ENCODE measurements at regions not wholly inside any gene's neighbourhood (a gene's known extent, or its start where the extent isn't known, plus 50 kb on each side); places are given as distances from the start of the nearest gene placed in this dataset.

GRCh38 chr18:37698508-37699040 lies 133.0 kb upstream of the CELF4 start:
- Histone ChIP-seq H3K27ac (ENCODE audit: low read depth, low read length) (peak overlapping the region; percentile 31; the same call in 1 of the 2 replicates), H3K23me2 (ENCODE audit: low read depth, low read length) (no peaks in the 10 kb centered on the region; the same call in 1 of the 2 replicates), H2BK20ac (ENCODE audit: low read length) (peak overlapping the region; percentile 9; the same call in 1 of the 2 replicates), H3K14ac (ENCODE audit: insufficient read length) (no peak overlapping the region), H4K91ac (replicated peaks; ENCODE audit: insufficient read length, low read length) (no peak overlapping the region), H4K8ac (ENCODE audit: extremely low read depth, insufficient read depth, low read length) (no peak overlapping the region), H3K56ac (replicated peaks; ENCODE audit: insufficient read length, low read depth, low read length) (no peak overlapping the region), H3K23ac (ENCODE audit: insufficient read length) (no peak overlapping the region), H3K36me3 (ENCODE audit: control insufficient read depth in 2 of 4, insufficient read depth in 4 of 4, low read length in 3 of 4) (no peaks in the 10 kb centered on the region), H3K4me1 (replicated peaks in 1 of 4; ENCODE audit: control insufficient read depth in 3 of 4, insufficient read depth in 4 of 4, low read length in 3 of 4) (peaks cover 0 to 5% (median 2%) of the 10 kb centered on the region in 4 experiments; a peak in 3 of 7 replicates), H2BK12ac (ENCODE audit: low read depth, low read length) (peak overlapping the region; percentile 91), H2BK120ac (replicated peaks; ENCODE audit: low read depth, low read length) (no peak overlapping the region), H3K4me3 (ENCODE audit: extremely low read depth in 1 of 4, insufficient read depth in 2 of 4, low read depth in 3 of 4, low read length in 4 of 4) (no peak overlapping the region), H4K20me1 (replicated peaks in 1 of 2; ENCODE audit: control insufficient read depth in 1 of 2, insufficient read depth in 2 of 2, low read length in 2 of 2) (no peaks in the 10 kb centered on the region), H2AFZ (ENCODE audit: low read length) (no peak overlapping the region), H4K5ac (ENCODE audit: insufficient read length, low read depth, low read length) (no peak overlapping the region), H3K9ac (replicated peaks in 1 of 4; ENCODE audit: extremely low read depth in 1 of 4, low read depth in 3 of 4, low read length in 3 of 4) (no peak overlapping the region), H2BK5ac (ENCODE audit: low read depth, low read length) (no peak overlapping the region), H3K9me3 (ENCODE audit: insufficient read depth in 2 of 2, low read depth in 1 of 2, low read length in 1 of 2) (no peaks in the 10 kb centered on the region), H2AK5ac (ENCODE audit: low read depth, low read length) (0 out of 2 replicates have a peak overlapping the region, but pooled peaks have one; percentile 82), H2BK15ac (ENCODE audit: low read length) (no peak overlapping the region), H3K4me2 (ENCODE audit: insufficient read depth in 1 of 2, low read depth in 2 of 2, low read length in 2 of 2) (peak overlapping the region in 1 of 2 experiments; percentile 25; a peak in 3 of 4 replicates), H3K18ac (ENCODE audit: extremely low read depth, low read length) (0 out of 2 replicates have a peak overlapping the region, but pooled peaks have one; percentile 27), H3K27me3 (replicated peaks in 1 of 4; ENCODE audit: control insufficient read depth in 3 of 4, extremely low read depth in 1 of 4, insufficient read depth in 3 of 4, low read length in 3 of 4) (no peaks in the 10 kb centered on the region), H3K79me1 (ENCODE audit: low read depth, low read length) (no peaks in the 10 kb centered on the region), H3K4ac (replicated peaks; ENCODE audit: insufficient read length, low read depth, low read length) (no peak overlapping the region), H3K79me2 (ENCODE audit: control insufficient read depth in 1 of 2, insufficient read depth in 2 of 2, low read length in 2 of 2) (no peaks in the 10 kb centered on the region)
- ChIA-PET POLR2A (ENCODE audit: partially characterized antibody) (no interaction called here), CTCF (ENCODE audit: partially characterized antibody) (interaction anchor here (1.1 to 1.8 kb wide), 4 partner anchors 16 to 128 kb away, joined by 3 to 5 read pairs (median 4); no protein-coding TSS in a partner anchor)
- DNase-seq (ENCODE audit: low read depth in 1 of 2, low spot score in 2 of 2) (peak in 1 of 2 experiments; percentile 44), FAIRE-seq (peak; percentile 7)
- WGBS, 2 experiments (ENCODE audit: extremely low coverage in 1 of 2, insufficient coverage in 1 of 2, insufficient read length in 1 of 2, insufficient replicate concordance in 2 of 2, low coverage in 1 of 2, low lambda C conversion rate in 2 of 2, missing lambda C conversion rate in 1 of 2), result 22% methylated on average over 3 of the region's 3 CpGs; no CpG with 5 or more reads in 1 of the 2 experiments
- TF ChIP-seq NANOG (IDR thresholded peaks at IDR 0.05; ENCODE audit: insufficient read depth, low read depth, low read length, poor library complexity, severe bottlenecking) (no peak), TEAD4 (IDR thresholded peaks at IDR 0.05; ENCODE audit: low read depth, low read length) (no peak), POU5F1 (IDR thresholded peaks at IDR 0.05; ENCODE audit: low read depth, low read length) (0 out of 2 replicates have a peak, but pooled peaks have one; percentile 1), RFX5 (IDR thresholded peaks at IDR 0.05; ENCODE audit: borderline replicate concordance, low read depth, low read length) (no peak), POLR2AphosphoS5 (IDR thresholded peaks at IDR 0.05; ENCODE audit: low read depth, low read length) (no peak), SIRT6 (IDR thresholded peaks at IDR 0.05; ENCODE audit: low read length) (no peak), GTF2F1 (IDR thresholded peaks at IDR 0.05; ENCODE audit: borderline replicate concordance, low read depth, low read length) (no peak), SRF (IDR thresholded peaks at IDR 0.05; ENCODE audit: low read depth, low read length) (no peak), RAD21 (IDR thresholded peaks at IDR 0.05 in 1 of 2, conservative IDR thresholded peaks at IDR 0.05 in 1 of 2; ENCODE audit: low read depth in 2 of 2, low read length in 2 of 2) (peak; percentile 10 to 18; a peak in 2 of 4 replicates), MAFK (IDR thresholded peaks at IDR 0.05; ENCODE audit: low read depth, low read length) (no peak), NRF1 (IDR thresholded peaks at IDR 0.05; ENCODE audit: low read depth, low read length) (no peak), TBP (IDR thresholded peaks at IDR 0.05; ENCODE audit: low read depth, low read length) (no peak), POLR2A (IDR thresholded peaks at IDR 0.05; ENCODE audit: control extremely low read depth in 1 of 2, low read depth in 2 of 2, low read length in 2 of 2) (no peak), ASH2L (IDR thresholded peaks at IDR 0.05; ENCODE audit: low read length) (no peak), ZNF274 (IDR thresholded peaks at IDR 0.05; ENCODE audit: borderline replicate concordance, extremely low read depth, low read length) (no peak)

All from H1 (cell line).